Peyer's patch (tissue), 4 donors: ENCODE measurements at regions not wholly inside any gene's neighbourhood (a gene's known extent, or its start where the extent isn't known, plus 50 kb on each side); places are given as distances from the start of the nearest gene placed in this dataset.

Experiments
- CTCF ChIP-seq, 6 experiments: fragments of 450-650 bp in 4 of 6; fragments of 200-600 bp in 2 of 6; sonication (generic) in 1 of 6; IDR thresholded peaks; one replicate each; pipeline ENCODE4 v1.5.1; 2017 to 2019; ENCODE audit warnings: antibody characterized with exemption in 6 of 6, mild to moderate bottlenecking in 3 of 6, moderate library complexity in 1 of 6
- POLR2A ChIP-seq, 2 donors: fragments of 450-650 bp; IDR thresholded peaks; one replicate each; pipeline ENCODE4 v1.5.1; 2017; ENCODE audit warnings: antibody characterized with exemption in 2 of 2, mild to moderate bottlenecking in 2 of 2, moderate library complexity in 2 of 2

GRCh38 chr20:50386641-50386960, 123.6 kb upstream of the PTPN1 start:
- TF ChIP-seq CTCF (IDR thresholded peaks at IDR 0.05) (no peak), POLR2A (IDR thresholded peaks at IDR 0.05) (no peak)
